GM12873 (cell line): ENCODE measurements at regions not wholly inside any gene's neighbourhood (a gene's known extent, or its start where the extent isn't known, plus 50 kb on each side); places are given as distances from the start of the nearest gene placed in this dataset.

ENCODE experiments used
- TF ChIP-seq, protein P1 (sequence below): IDR thresholded peaks from 2 replicates; pipeline ENCODE4 v1.5.1; 2012; ENCODE audit warnings: low read depth, mild to moderate bottlenecking, moderate library complexity, low read length, control low read depth; ENCODE audit not compliant: insufficient read depth; ENCODE audit errors: missing control alignments

DNA sequence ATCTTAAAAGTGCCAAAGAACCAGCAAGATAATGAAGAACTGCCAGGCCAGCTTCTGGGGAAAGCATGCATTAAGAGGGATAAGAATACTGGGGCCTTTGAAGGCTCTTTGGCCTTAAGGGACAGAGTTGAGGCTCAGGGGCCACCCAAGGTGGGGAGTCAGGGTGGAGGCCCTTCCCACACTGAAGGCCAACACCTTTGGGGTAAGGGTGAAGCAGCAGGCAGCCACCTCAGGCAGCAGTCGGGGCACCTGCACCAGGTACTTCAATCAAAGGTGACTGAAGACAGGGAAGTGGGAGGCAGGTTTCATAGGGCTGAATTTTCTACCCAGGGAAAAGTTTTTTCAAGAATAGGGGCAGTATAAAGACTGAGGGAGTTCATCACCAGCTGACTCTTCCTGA is 87.7 kb upstream of the KLF13 start:
- TF ChIP-seq, protein P1, sequence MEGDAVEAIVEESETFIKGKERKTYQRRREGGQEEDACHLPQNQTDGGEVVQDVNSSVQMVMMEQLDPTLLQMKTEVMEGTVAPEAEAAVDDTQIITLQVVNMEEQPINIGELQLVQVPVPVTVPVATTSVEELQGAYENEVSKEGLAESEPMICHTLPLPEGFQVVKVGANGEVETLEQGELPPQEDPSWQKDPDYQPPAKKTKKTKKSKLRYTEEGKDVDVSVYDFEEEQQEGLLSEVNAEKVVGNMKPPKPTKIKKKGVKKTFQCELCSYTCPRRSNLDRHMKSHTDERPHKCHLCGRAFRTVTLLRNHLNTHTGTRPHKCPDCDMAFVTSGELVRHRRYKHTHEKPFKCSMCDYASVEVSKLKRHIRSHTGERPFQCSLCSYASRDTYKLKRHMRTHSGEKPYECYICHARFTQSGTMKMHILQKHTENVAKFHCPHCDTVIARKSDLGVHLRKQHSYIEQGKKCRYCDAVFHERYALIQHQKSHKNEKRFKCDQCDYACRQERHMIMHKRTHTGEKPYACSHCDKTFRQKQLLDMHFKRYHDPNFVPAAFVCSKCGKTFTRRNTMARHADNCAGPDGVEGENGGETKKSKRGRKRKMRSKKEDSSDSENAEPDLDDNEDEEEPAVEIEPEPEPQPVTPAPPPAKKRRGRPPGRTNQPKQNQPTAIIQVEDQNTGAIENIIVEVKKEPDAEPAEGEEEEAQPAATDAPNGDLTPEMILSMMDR, result no peak

DNA sequence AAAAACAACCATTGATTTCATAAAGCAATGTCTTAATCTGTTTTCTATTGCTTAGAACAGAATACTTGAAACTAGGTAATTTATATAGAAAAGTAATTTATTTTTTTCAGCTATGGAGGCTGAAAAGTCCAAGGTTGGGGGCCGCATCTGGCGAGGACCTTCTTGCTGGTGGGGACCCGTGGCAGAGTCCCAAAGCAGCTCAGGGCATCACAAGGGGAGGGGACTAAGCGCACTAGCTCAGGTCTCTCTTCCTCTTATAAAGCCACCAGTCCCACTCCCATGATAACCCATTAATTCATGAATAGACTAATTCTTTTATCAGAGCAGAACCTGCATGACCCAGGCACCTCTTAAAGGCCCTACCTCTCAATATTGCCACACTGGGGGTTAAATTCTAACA is 87.2 kb upstream of the KLF13 start:
- TF ChIP-seq, protein P1, result no peak

DNA sequence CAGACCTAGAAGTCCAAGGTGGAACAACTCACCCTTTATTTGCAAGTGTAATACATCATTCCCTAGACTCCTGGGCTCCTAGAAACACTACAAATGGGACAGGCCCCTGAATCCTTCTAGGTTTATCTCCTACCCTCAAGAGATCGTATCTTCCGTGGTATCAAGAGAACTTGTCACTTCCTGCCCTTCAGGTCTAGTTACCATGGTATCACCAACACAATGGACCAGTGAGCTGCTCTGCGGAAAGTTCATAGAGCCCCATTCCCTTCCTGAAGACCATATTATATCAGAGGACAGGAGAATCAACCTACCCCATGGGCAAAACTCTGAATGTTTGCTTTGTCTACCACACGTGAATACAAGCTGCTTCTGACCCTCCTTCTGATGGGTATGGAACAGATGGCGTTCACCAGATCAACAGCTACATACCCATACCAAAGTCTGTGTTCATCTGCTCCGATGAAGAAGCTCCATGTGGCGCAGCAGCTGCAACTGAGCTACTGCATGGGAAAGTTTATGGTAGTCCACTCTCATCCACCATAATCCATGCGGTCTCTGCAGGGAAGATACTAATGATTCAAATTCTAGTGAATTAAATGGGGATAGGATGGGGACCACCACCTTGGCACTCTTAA is 84.6 kb upstream of the KLF13 start:
- TF ChIP-seq, protein P1, result no peak

DNA sequence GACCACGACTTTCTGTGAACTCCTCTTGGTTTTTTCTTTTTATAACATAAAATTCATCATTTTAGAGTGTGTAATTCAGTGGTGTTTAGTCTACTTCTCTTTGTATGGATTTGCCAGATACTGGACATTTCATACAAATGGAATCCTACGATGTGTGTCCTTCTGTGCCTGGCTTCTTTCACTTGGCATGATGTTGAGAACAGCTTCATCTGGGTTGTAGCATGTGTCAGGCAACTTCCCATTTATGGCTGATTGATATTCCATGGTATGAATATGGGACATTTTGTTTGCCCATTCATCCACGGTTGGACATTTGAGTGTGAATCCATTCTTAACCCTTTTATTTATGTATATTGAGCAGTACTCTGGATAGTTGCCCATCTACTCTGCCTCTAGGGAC is 82.7 kb upstream of the KLF13 start:
- TF ChIP-seq, protein P1, result no peak

DNA sequence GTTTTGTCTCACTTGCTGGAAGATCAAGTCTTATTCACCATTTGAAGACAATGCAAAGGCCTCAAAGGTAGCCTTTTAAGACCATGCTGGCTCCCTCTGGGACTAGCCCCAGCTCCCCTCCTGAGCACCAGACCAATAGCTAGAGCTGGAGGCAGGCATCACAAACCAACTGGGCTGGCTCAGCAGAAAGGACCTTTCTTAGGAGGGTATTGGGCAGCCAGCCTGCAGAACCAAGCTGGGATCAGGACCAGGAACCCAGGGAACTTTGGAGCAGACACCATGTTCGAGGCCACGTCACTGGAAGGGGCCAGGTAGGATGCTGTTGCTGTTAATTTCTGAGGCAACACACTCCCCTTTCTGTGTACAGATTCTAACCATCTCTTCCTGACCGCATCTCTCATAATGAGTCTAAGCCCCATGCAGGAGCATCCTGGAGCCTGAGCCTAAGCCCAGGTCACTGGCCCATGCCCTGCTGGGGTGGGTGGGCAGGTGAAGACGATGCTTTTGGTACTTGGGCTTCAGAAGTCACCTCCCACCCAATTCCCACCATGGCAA is 81.4 kb upstream of the KLF13 start:
- TF ChIP-seq, protein P1, result no peak

DNA sequence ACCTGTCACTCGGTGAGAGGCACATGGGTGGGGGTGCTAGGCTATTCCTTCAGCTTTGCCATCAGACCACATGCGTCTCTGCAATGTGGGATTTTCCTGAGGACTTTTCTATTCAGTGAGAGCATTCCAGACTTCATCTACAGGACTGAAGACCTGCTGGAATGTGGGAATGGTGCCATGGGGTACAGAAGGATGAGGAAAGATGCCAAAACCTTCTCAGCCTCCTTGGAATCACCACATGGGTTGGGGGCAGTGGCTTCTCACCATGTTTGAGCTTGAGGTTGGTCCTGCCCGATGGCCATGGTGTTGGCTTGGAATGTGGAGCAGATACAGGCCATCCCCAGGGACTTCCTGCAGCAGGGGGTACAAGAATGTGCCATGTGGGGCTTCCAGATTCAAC is 80.9 kb upstream of the KLF13 start:
- TF ChIP-seq, protein P1, result no peak

DNA sequence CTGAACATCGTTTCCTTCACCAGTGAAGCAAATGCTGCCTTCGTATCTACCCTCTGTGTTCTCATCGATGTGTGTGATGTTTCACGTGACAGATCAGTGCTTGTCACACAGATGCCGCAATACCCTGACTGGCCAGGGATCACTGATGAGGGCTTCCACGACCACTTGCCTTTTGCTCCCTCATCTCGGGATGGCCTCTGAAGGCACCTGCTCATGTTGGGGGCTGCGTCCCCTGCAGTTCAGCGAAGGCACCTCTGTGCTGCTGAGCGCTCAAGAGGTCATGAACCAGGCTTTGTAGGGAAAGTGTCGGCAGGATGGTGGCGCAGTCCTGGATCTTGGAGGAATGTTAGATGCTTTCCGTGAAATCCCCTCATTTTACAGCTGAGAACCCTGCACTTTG is 79.2 kb upstream of the KLF13 start:
- TF ChIP-seq, protein P1, result no peak
